K562 (cell line): ENCODE measurements at regions not wholly inside any gene's neighbourhood (a gene's known extent, or its start where the extent isn't known, plus 50 kb on each side); places are given as distances from the start of the nearest gene placed in this dataset.
"Not testable (repeated sequence)": the region's sequence is repeated elsewhere in the genome, so short reads cannot be mapped to it uniquely, and the experiment has no call there.

ENCODE experiments used
- ATAC-seq: fragments of 200-7000 bp; cut with Tn5 transposase; 3 replicates; pipeline ENCODE4 v1.9.1; 2020; ENCODE audit warnings: moderate library complexity
- BruUV-seq: library from RNA; stranded (reverse); fragments of 400-500 nt; replicated peaks from 2 replicates; lab custom pipeline; 2021; lab: Mats Ljungman, UMichigan
- CTCF ChIA-PET: fragments of 300-600 bp; formaldehyde crosslinking; extraction: SDS; loops from one replicate; lab custom pipeline; 2021; ENCODE audit warnings: low intra/inter-chr PET ratio; lab: Yijun Ruan, JAX
- POLR2A ChIA-PET: fragments of 300-600, 350-650 bp; sonication (Branson Sonifier 250); formaldehyde crosslinking; extraction: SDS; loops from one replicate; lab custom pipeline; 2021; ENCODE audit warnings: antibody characterized with exemption, inconsistent platforms; lab: Yijun Ruan, JAX
- DNase-seq, 4 experiments: peaks; one replicate each; pipeline versions ENCODE4 v3.0.0 to v3.0.0-alpha.2; 2011 to 2018; ENCODE audit warnings: low spot score in 3 of 4, mixed read lengths in 3 of 4; ENCODE audit errors: extremely low read depth in 1 of 4
- FAIRE-seq: peaks from 2 replicates; lab custom pipeline; 2011; peaks lifted over from hg19 to GRCh38; lab: Jason Lieb, UNC
- H2AFZ ChIP-seq: 2 replicates; pipeline ENCODE4 v1.6.0; 2011; ENCODE audit warnings: low read depth, low read length, control low read depth, inconsistent platforms
- H3K27ac ChIP-seq: fragments of 200-600 bp; 3 replicates; pipeline ENCODE4 v1.8.0; 2011; ENCODE audit warnings: low read depth, mild to moderate bottlenecking, control low read depth, inconsistent platforms, low read length, moderate library complexity, mixed read lengths; ENCODE audit errors: extremely low read depth
- H3K27me3 ChIP-seq, 2 experiments: fragments of 300-600 bp in 1 of 2; 2 replicates in 1 of 2; 3 replicates in 1 of 2; pipeline versions ENCODE4 v1.6.0 to v1.8.0; 2011; ENCODE audit warnings: inconsistent platforms in 2 of 2, low read length in 2 of 2, mild to moderate bottlenecking in 1 of 2, mixed read lengths in 1 of 2, moderate library complexity in 1 of 2; ENCODE audit not compliant: control insufficient read depth in 2 of 2, insufficient read depth in 2 of 2
- H3K36me3 ChIP-seq: fragments of 300-600 bp; 3 replicates; pipeline ENCODE4 v1.8.0; 2011; ENCODE audit warnings: mild to moderate bottlenecking, low read length, inconsistent platforms; ENCODE audit not compliant: control insufficient read depth, insufficient read depth
- H3K4me1 ChIP-seq, 2 experiments: fragments of 200-600 bp in 1 of 2; replicated peaks in 1 of 2; 2 replicates in 1 of 2; 3 replicates in 1 of 2; pipeline versions ENCODE4 v1.5.1 to v1.8.0; 2011; ENCODE audit warnings: inconsistent platforms in 2 of 2, low read length in 2 of 2, mild to moderate bottlenecking in 1 of 2, mixed read lengths in 1 of 2, moderate library complexity in 1 of 2; ENCODE audit not compliant: control insufficient read depth in 2 of 2, insufficient read depth in 2 of 2
- H3K4me2 ChIP-seq: 2 replicates; pipeline ENCODE4 v1.6.1; 2011; ENCODE audit warnings: low read length, control low read depth, inconsistent platforms, mixed read lengths; ENCODE audit not compliant: insufficient read depth
- H3K4me3 ChIP-seq: fragments of 200-600 bp; sonication (generic), shearing (Covaris generic); 2 replicates; pipeline ENCODE4 v1.5.1; 2016; ENCODE audit warnings: control low read depth, inconsistent platforms
- H3K79me2 ChIP-seq: fragments of 200-600 bp; 3 replicates; pipeline ENCODE4 v1.8.0; 2011; ENCODE audit warnings: low read length, inconsistent platforms; ENCODE audit not compliant: control insufficient read depth, insufficient read depth
- H3K9ac ChIP-seq, 2 experiments: 2 replicates each; pipeline versions ENCODE4 v1.6.0 to v1.6.1; 2011; ENCODE audit warnings: low read depth in 2 of 2, low read length in 2 of 2, control low read depth in 1 of 2, inconsistent platforms in 1 of 2, mild to moderate bottlenecking in 1 of 2, mixed read lengths in 1 of 2; ENCODE audit not compliant: insufficient read depth in 1 of 2
- H3K9me1 ChIP-seq: one replicate; pipeline ENCODE4 v1.6.0; 2011; ENCODE audit warnings: inconsistent platforms, mild to moderate bottlenecking, low read length, moderate library complexity; ENCODE audit not compliant: control insufficient read depth, insufficient read depth
- H3K9me3 ChIP-seq: replicated peaks from 2 replicates; pipeline ENCODE4 v1.5.1; 2011; ENCODE audit warnings: low read depth, low read length, inconsistent platforms; ENCODE audit not compliant: control insufficient read depth, insufficient read depth
- H4K20me1 ChIP-seq: replicated peaks from 2 replicates; pipeline ENCODE4 v1.6.1; 2011; ENCODE audit warnings: low read length, inconsistent platforms, mixed read lengths; ENCODE audit not compliant: control insufficient read depth, insufficient read depth
- EGR1 ChIP-seq: fragments of 450-650 bp; conservative IDR thresholded peaks from 2 replicates; pipeline ENCODE4 v1.6.1; 2017; ENCODE audit warnings: mild to moderate bottlenecking
- MCM7 ChIP-seq, 2 experiments: fragments of 450-650 bp; IDR thresholded peaks; 2 replicates each; pipeline ENCODE4 v1.6.1; 2016 to 2018
- PHTF2 ChIP-seq: fragments of 250-450 bp; sonication (Bioruptor Pico); IDR thresholded peaks from 2 replicates; pipeline ENCODE4 v1.5.0; 2021; ENCODE audit warnings: mild to moderate bottlenecking
- WGBS: fragments of 100-300 bp; shearing (Covaris generic); methylation state at CpG from one replicate; pipeline ENCODE4 v1.1.6; 2016; ENCODE audit warnings: low coverage, mixed read lengths; ENCODE audit not compliant: insufficient coverage; ENCODE audit errors: missing lambda C conversion rate; 5-methylcytosine and 5-hydroxymethylcytosine counted together
- in situ Hi-C: fragments of 300-500 bp; cut with MboI; formaldehyde crosslinking; loops from 4 replicates; pipeline ENCODE4 v1.15.0; 2018; ENCODE audit warnings: inconsistent platforms, mixed read lengths
- intact Hi-C: fragments of 100-400 bp; cut with micrococcal nuclease; formaldehyde crosslinking; loops from 2 replicates; pipeline ENCODE4 v1.14.2; 2022
- TF ChIP-seq, protein P1 (sequence below), 2 experiments: fragments of 450-650 bp; formaldehyde crosslinking in 1 of 2; IDR thresholded peaks; 2 replicates each; pipeline versions ENCODE4 v1.4.0 to v1.6.1; 2014 to 2020; ENCODE audit warnings: mild to moderate bottlenecking in 2 of 2, borderline replicate concordance in 1 of 2, low read depth in 1 of 2
- TF ChIP-seq, protein P2 (sequence below): sonication (generic); formaldehyde crosslinking; IDR thresholded peaks from 2 replicates; pipeline ENCODE4 v1.8.0; 2022; ENCODE audit warnings: mild to moderate bottlenecking, missing genetic modification reagents, borderline replicate concordance

DNA sequence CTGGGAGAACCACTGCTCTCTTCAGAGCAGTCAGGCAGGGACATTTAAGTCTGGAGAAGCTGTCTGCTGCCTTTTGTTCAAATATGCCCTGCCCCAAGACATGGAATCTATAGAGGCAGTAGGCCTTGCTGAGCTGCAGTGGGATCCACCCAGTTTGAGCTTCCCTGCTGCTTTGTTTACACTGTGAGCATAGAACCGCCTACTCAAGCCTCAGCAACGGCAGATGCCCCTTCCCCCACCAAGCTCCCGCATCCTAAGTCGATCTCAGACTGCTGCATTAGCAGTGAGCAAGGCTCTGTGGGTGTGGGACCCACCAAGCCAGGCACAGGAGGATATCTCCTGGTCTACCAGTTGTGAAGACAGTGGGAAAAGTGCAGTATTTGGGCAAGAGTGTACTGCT lies 54.6 kb upstream of the POGK start:
- H3K4me3 ChIP-seq, H3K27me3 ChIP-seq, H3K36me3 ChIP-seq, H3K79me2 ChIP-seq, H3K27ac ChIP-seq, FAIRE-seq, H3K9me3 ChIP-seq, CTCF ChIA-PET, H4K20me1 ChIP-seq, BruUV-seq, H3K4me2 ChIP-seq, H3K9me1 ChIP-seq, H2AFZ ChIP-seq, H3K9ac ChIP-seq, in situ Hi-C loops, H3K4me1 ChIP-seq, ATAC-seq: not testable (repeated sequence)
- WGBS = 3% methylated on average over 4 of the region's 4 CpGs
- intact Hi-C loops = loop anchor here (5.0 kb wide), 1 partner anchor 273 kb away; no protein-coding TSS in a partner anchor
- POLR2A ChIA-PET = interaction anchor here (0.7 kb wide), 1 partner anchor 192 kb away, joined by 3 read pairs; no protein-coding TSS in a partner anchor
- TF ChIP-seq EGR1 = peak; percentile 41; the same call in 1 of the 2 replicates
- peak in 1 of 4 experiments; percentile 9 for DNase-seq

DNA sequence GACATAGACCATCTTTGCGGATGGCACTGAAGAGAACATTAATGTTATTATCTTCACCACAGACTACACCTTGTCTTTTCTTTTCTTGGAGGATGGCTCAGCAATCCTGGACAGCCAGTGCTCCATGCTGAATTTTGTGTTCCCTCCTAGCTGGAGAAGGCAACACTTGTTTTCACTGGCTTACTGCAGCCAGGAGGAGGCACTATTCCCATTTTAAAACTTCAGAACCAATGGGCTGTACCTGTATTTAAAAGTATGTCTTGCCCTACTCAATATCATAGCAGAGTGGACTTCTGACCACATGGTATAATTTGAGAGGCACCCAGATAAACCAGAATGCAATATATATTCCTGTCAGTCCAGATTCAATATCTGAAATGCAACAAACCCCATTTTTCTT lies 53.3 kb upstream of the POGK start:
- no peak overlapping the region for H3K4me2 ChIP-seq
- 7% methylated on average over 1 of the region's 1 CpG for WGBS
- TF ChIP-seq MCM7 (IDR thresholded peaks at IDR 0.05) (no peak), PHTF2 (CRISPR knock-in tag) (no peak)
- TF ChIP-seq, protein P1, sequence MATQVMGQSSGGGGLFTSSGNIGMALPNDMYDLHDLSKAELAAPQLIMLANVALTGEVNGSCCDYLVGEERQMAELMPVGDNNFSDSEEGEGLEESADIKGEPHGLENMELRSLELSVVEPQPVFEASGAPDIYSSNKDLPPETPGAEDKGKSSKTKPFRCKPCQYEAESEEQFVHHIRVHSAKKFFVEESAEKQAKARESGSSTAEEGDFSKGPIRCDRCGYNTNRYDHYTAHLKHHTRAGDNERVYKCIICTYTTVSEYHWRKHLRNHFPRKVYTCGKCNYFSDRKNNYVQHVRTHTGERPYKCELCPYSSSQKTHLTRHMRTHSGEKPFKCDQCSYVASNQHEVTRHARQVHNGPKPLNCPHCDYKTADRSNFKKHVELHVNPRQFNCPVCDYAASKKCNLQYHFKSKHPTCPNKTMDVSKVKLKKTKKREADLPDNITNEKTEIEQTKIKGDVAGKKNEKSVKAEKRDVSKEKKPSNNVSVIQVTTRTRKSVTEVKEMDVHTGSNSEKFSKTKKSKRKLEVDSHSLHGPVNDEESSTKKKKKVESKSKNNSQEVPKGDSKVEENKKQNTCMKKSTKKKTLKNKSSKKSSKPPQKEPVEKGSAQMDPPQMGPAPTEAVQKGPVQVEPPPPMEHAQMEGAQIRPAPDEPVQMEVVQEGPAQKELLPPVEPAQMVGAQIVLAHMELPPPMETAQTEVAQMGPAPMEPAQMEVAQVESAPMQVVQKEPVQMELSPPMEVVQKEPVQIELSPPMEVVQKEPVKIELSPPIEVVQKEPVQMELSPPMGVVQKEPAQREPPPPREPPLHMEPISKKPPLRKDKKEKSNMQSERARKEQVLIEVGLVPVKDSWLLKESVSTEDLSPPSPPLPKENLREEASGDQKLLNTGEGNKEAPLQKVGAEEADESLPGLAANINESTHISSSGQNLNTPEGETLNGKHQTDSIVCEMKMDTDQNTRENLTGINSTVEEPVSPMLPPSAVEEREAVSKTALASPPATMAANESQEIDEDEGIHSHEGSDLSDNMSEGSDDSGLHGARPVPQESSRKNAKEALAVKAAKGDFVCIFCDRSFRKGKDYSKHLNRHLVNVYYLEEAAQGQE (IDR thresholded peaks at IDR 0.05; ENCODE audit: borderline replicate concordance) = peak; percentile 40
- TF ChIP-seq, protein P1 (CRISPR knock-in tag; IDR thresholded peaks at IDR 0.05; ENCODE audit: low read depth) = no peak
- TF ChIP-seq, protein P2, sequence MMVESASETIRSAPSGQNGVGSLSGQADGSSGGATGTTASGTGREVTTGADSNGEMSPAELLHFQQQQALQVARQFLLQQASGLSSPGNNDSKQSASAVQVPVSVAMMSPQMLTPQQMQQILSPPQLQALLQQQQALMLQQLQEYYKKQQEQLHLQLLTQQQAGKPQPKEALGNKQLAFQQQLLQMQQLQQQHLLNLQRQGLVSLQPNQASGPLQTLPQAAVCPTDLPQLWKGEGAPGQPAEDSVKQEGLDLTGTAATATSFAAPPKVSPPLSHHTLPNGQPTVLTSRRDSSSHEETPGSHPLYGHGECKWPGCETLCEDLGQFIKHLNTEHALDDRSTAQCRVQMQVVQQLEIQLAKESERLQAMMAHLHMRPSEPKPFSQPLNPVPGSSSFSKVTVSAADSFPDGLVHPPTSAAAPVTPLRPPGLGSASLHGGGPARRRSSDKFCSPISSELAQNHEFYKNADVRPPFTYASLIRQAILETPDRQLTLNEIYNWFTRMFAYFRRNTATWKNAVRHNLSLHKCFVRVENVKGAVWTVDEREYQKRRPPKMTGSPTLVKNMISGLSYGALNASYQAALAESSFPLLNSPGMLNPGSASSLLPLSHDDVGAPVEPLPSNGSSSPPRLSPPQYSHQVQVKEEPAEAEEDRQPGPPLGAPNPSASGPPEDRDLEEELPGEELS (CRISPR knock-in tag) = no peak

More for the DNA sequence above, 53.3 kb upstream of the POGK start:
- DNase-seq (peak in 3 of 4 experiments; percentile 11 to 23 (median 21)), ATAC-seq (peak; percentile 65), FAIRE-seq (no peak)
- intact Hi-C loops (loop anchor here (5.0 kb wide), 1 partner anchor 271 kb away; no protein-coding TSS in a partner anchor), in situ Hi-C loops (no loop called here)
- Histone ChIP-seq H3K27ac (no peak overlapping the region), H3K79me2 (no peaks in the 10 kb centered on the region), H3K4me3 (no peak overlapping the region), H3K9ac (no peak overlapping the region), H4K20me1 (no peaks in the 10 kb centered on the region), H3K4me1 (no peaks in the 10 kb centered on the region), H3K27me3 (no peaks in the 10 kb centered on the region), H3K9me1 (no peaks in the 10 kb centered on the region), H3K9me3 (no peaks in the 10 kb centered on the region), H3K36me3 (no peaks in the 10 kb centered on the region), H2AFZ (no peak overlapping the region)
- POLR2A ChIA-PET = interaction anchor here (0.5 to 0.7 kb wide), 2 partner anchors 495 to 697 kb away, joined by 3 read pairs; no protein-coding TSS in a partner anchor
- CTCF ChIA-PET = interaction anchor here (0.6 kb wide), 1 partner anchor 1403 kb away, joined by 3 read pairs; no protein-coding TSS in a partner anchor
- no TSS peak for BruUV-seq
